ENCODE measurements at regions not wholly inside any gene's neighbourhood (a gene's known extent, or its start where the extent isn't known, plus 50 kb on each side); places are given as distances from the start of the nearest gene placed in this dataset.
A peak's percentile ranks its signal among the peaks of the same experiment; 100 is the strongest.

- no peaks in the 10 kb centered on the region for H3K36me3 Mint-ChIP-seq (ENCODE audit: unreplicated experiment)
- H3K4me3 Mint-ChIP-seq (ENCODE audit: unreplicated experiment) = no peak overlapping the region
- no peaks in the 10 kb centered on the region for H3K27me3 Mint-ChIP-seq (ENCODE audit: unreplicated experiment)
- no peak for TF ChIP-seq CTCF (IDR thresholded peaks at IDR 0.05; ENCODE audit: partially characterized antibody, unreplicated experiment)
- peak; percentile 32 for DNase-seq
- no peaks in the 10 kb centered on the region for H3K9me3 Mint-ChIP-seq (ENCODE audit: unreplicated experiment)
- no peaks in the 10 kb centered on the region for H3K4me1 Mint-ChIP-seq (ENCODE audit: low read depth, unreplicated experiment)
- H3K27ac Mint-ChIP-seq (ENCODE audit: unreplicated experiment) = no peak overlapping the region
Observed at GRCh38 chr2:65722028-65722778, 289.8 kb upstream of the SPRED2 start.

DNA sequence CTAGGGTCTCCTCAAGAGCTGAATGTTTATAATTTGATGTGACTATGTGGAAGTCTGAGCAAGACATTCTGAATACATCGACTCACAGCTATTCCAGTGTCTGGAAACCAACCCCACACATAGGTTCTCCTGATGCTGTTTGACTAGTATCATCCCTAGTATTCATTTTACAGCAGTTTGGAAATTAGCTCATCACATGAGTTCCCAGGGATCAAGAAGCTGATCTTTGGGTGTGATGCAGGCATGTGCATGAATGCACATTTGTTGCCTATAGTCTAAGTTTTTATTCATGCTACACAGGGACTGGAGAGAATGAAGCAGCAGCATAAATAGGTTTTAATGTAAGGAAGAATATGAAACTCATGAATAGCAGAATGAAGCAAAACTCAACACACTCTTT, 284.3 kb upstream of the SPRED2 start:
- Mint-ChIP-seq H3K4me3 (ENCODE audit: unreplicated experiment) (no peak overlapping the region), H3K9me3 (ENCODE audit: unreplicated experiment) (no peaks in the 10 kb centered on the region), H3K4me1 (ENCODE audit: low read depth, unreplicated experiment) (no peaks in the 10 kb centered on the region), H3K36me3 (ENCODE audit: unreplicated experiment) (no peaks in the 10 kb centered on the region), H3K27ac (ENCODE audit: unreplicated experiment) (no peak overlapping the region), H3K27me3 (ENCODE audit: unreplicated experiment) (no peaks in the 10 kb centered on the region)
- TF ChIP-seq CTCF (IDR thresholded peaks at IDR 0.05; ENCODE audit: partially characterized antibody, unreplicated experiment) = no peak
- no peak for DNase-seq

DNA sequence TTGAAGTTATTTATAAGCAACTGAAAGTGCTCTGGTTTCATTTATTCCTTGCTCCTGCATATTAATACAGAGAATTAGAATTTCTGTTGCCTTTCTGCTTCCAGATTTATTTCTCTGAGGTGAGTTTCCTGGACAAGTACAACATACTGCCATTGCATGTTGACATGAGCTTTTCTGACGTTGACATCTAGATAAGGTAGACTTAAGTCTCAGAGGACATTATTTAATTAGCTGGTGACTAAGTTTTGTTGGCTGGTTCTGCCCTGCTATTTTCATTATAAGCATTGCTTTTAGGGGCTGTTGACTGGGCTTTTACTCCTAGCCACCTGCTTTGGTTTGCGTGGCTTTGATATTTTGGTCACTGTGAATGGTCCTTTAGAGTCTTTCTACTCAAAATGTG, 282.9 kb upstream of the SPRED2 start:
- DNase-seq = no peak
- Mint-ChIP-seq H3K27me3 (ENCODE audit: unreplicated experiment) (no peaks in the 10 kb centered on the region), H3K27ac (ENCODE audit: unreplicated experiment) (no peak overlapping the region), H3K36me3 (ENCODE audit: unreplicated experiment) (no peaks in the 10 kb centered on the region), H3K4me1 (ENCODE audit: low read depth, unreplicated experiment) (no peaks in the 10 kb centered on the region), H3K4me3 (ENCODE audit: unreplicated experiment) (no peak overlapping the region), H3K9me3 (ENCODE audit: unreplicated experiment) (no peaks in the 10 kb centered on the region)
- no peak for TF ChIP-seq CTCF (IDR thresholded peaks at IDR 0.05; ENCODE audit: partially characterized antibody, unreplicated experiment)

DNA sequence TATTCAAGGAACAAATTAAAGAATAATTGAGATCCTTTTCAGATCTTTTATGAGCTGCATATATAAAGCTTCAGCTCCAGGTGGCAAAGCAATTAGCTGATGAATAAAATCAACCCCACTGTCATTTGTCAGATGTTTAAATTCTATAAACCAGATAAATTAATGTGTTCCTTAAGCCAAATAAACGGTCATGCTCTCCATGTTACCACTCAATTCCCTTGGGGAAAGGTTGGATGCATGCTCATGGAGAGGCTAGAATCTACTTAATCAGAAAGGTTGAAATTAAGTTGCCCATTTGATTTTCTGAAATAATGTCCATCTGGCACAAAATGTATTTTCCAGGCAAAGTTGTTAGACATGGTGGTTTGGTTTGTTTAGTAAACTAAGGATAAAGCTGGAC, 282.5 kb upstream of the SPRED2 start:
- H3K9me3 Mint-ChIP-seq (ENCODE audit: unreplicated experiment) = no peaks in the 10 kb centered on the region
- TF ChIP-seq CTCF (IDR thresholded peaks at IDR 0.05; ENCODE audit: partially characterized antibody, unreplicated experiment) = no peak
- no peaks in the 10 kb centered on the region for H3K4me1 Mint-ChIP-seq (ENCODE audit: low read depth, unreplicated experiment)
- no peaks in the 10 kb centered on the region for H3K36me3 Mint-ChIP-seq (ENCODE audit: unreplicated experiment)
- no peak for DNase-seq
- no peak overlapping the region for H3K4me3 Mint-ChIP-seq (ENCODE audit: unreplicated experiment)
- no peak overlapping the region for H3K27ac Mint-ChIP-seq (ENCODE audit: unreplicated experiment)
- H3K27me3 Mint-ChIP-seq (ENCODE audit: unreplicated experiment) = no peaks in the 10 kb centered on the region

GRCh38 chr2:65711863-65712262, 279.5 kb upstream of the SPRED2 start:
- Mint-ChIP-seq H3K4me3 (ENCODE audit: unreplicated experiment) (no peak overlapping the region), H3K9me3 (ENCODE audit: unreplicated experiment) (no peaks in the 10 kb centered on the region), H3K4me1 (ENCODE audit: low read depth, unreplicated experiment) (no peaks in the 10 kb centered on the region), H3K27ac (ENCODE audit: unreplicated experiment) (no peak overlapping the region), H3K36me3 (ENCODE audit: unreplicated experiment) (no peaks in the 10 kb centered on the region), H3K27me3 (ENCODE audit: unreplicated experiment) (no peaks in the 10 kb centered on the region)
- no peak for TF ChIP-seq CTCF (IDR thresholded peaks at IDR 0.05; ENCODE audit: partially characterized antibody, unreplicated experiment)
- no peak for DNase-seq

Data from glutamatergic neuron (in vitro differentiated cells).